ENCODE measurements at regions not wholly inside any gene's neighbourhood (a gene's known extent, or its start where the extent isn't known, plus 50 kb on each side); places are given as distances from the start of the nearest gene placed in this dataset.

DNA sequence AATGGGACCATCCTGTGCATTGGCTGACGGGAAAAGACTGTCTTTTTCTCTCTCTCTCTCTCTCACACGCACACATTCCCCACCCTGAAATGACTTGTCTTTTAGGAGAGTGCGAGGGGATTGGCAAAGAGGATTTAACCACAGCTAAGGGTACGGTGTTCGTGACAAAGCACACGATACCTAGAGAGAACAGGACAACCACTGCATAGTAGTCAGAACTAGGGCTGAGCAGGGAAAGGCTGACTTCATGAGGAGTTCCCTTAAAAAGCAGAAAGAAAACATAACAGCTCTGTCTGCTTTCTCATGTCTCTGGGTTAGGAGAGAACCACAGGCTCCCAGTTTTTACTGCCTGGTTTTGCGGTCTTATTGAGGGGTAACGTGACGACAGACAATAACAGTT, 742.8 kb upstream of the SOX9 start:
- no peak overlapping the region for H3K4me3 Mint-ChIP-seq
- H3K4me1 Mint-ChIP-seq = no peaks in the 10 kb centered on the region
- no peak overlapping the region for H3K27ac Mint-ChIP-seq
- no peak overlapping the region for H3K4me3 ChIP-seq
- H3K36me3 ChIP-seq (ENCODE audit: insufficient read depth) = no peaks in the 10 kb centered on the region
- no peaks in the 10 kb centered on the region for H3K4me1 ChIP-seq (ENCODE audit: insufficient read depth)
- no peaks in the 10 kb centered on the region for H3K27me3 ChIP-seq (ENCODE audit: insufficient read depth)
- no peaks in the 10 kb centered on the region for H3K36me3 Mint-ChIP-seq (ENCODE audit: low read depth)
- DNase-seq (ENCODE audit: low spot score) (no peak), ATAC-seq (no peak)
- H3K4me2 ChIP-seq = no peak overlapping the region
- no peaks in the 10 kb centered on the region for H4K20me1 ChIP-seq (replicated peaks; ENCODE audit: insufficient read depth)
- no peaks in the 10 kb centered on the region for H3K9me2 ChIP-seq (ENCODE audit: insufficient read depth)
- TF ChIP-seq ZNF114 (CRISPR knock-in tag; IDR thresholded peaks at IDR 0.05) = no peak
- H3K9me3 Mint-ChIP-seq = no peaks in the 10 kb centered on the region
- no peaks in the 10 kb centered on the region for H3K27me3 Mint-ChIP-seq (ENCODE audit: insufficient read depth, low read depth, poor library complexity)
- H3K27ac ChIP-seq (ENCODE audit: low read depth) = no peak overlapping the region
- H2AFZ ChIP-seq = peak overlapping the region; percentile 20; the same call in 1 of the 2 replicates
- no peaks in the 10 kb centered on the region for H3F3A ChIP-seq (replicated peaks; ENCODE audit: low read depth)
- no peaks in the 10 kb centered on the region for H3K79me2 ChIP-seq (replicated peaks; ENCODE audit: insufficient read depth)

GRCh38 chr17:71378741-71379140, 742.1 kb upstream of the SOX9 start:
- H3K4me1 ChIP-seq (ENCODE audit: insufficient read depth) = no peaks in the 10 kb centered on the region
- Mint-ChIP-seq H3K36me3 (ENCODE audit: low read depth) (no peaks in the 10 kb centered on the region), H3K27me3 (ENCODE audit: insufficient read depth, low read depth, poor library complexity) (no peaks in the 10 kb centered on the region), H3K4me3 (no peak overlapping the region), H3K27ac (no peak overlapping the region), H3K9me3 (no peaks in the 10 kb centered on the region), H3K4me1 (no peaks in the 10 kb centered on the region)
- no peaks in the 10 kb centered on the region for H3K9me2 ChIP-seq (ENCODE audit: insufficient read depth)
- no peak for DNase-seq (ENCODE audit: low spot score)
- H3K27me3 ChIP-seq (ENCODE audit: insufficient read depth) = no peaks in the 10 kb centered on the region
- no peak overlapping the region for H2AFZ ChIP-seq
- no peaks in the 10 kb centered on the region for H4K20me1 ChIP-seq (replicated peaks; ENCODE audit: insufficient read depth)
- no peaks in the 10 kb centered on the region for H3F3A ChIP-seq (replicated peaks; ENCODE audit: low read depth)
- no peak overlapping the region for H3K27ac ChIP-seq (ENCODE audit: low read depth)
- no peak overlapping the region for H3K4me2 ChIP-seq
- H3K36me3 ChIP-seq (ENCODE audit: insufficient read depth) = no peaks in the 10 kb centered on the region
- TF ChIP-seq JUNB (IDR thresholded peaks at IDR 0.05; ENCODE audit: unreplicated experiment) (no peak), POLR2AphosphoS5 (IDR thresholded peaks at IDR 0.05; ENCODE audit: low read depth) (no peak), NANOG (IDR thresholded peaks at IDR 0.05; ENCODE audit: borderline replicate concordance) (no peak), ZNF114 (CRISPR knock-in tag; IDR thresholded peaks at IDR 0.05) (no peak), CREB1 (CRISPR knock-in tag; IDR thresholded peaks at IDR 0.05; ENCODE audit: low read depth) (no peak), EZH2 (IDR thresholded peaks at IDR 0.05; ENCODE audit: low read depth, unreplicated experiment) (no peak), STAT1 (IDR thresholded peaks at IDR 0.05; ENCODE audit: unreplicated experiment) (no peak), ETS1 (IDR thresholded peaks at IDR 0.05) (no peak), EZH2phosphoT487 (IDR thresholded peaks at IDR 0.05; ENCODE audit: unreplicated experiment) (no peak), ZNF331 (CRISPR knock-in tag; IDR thresholded peaks at IDR 0.05; ENCODE audit: low read depth) (no peak)
- TF ChIP-seq, protein P1, sequence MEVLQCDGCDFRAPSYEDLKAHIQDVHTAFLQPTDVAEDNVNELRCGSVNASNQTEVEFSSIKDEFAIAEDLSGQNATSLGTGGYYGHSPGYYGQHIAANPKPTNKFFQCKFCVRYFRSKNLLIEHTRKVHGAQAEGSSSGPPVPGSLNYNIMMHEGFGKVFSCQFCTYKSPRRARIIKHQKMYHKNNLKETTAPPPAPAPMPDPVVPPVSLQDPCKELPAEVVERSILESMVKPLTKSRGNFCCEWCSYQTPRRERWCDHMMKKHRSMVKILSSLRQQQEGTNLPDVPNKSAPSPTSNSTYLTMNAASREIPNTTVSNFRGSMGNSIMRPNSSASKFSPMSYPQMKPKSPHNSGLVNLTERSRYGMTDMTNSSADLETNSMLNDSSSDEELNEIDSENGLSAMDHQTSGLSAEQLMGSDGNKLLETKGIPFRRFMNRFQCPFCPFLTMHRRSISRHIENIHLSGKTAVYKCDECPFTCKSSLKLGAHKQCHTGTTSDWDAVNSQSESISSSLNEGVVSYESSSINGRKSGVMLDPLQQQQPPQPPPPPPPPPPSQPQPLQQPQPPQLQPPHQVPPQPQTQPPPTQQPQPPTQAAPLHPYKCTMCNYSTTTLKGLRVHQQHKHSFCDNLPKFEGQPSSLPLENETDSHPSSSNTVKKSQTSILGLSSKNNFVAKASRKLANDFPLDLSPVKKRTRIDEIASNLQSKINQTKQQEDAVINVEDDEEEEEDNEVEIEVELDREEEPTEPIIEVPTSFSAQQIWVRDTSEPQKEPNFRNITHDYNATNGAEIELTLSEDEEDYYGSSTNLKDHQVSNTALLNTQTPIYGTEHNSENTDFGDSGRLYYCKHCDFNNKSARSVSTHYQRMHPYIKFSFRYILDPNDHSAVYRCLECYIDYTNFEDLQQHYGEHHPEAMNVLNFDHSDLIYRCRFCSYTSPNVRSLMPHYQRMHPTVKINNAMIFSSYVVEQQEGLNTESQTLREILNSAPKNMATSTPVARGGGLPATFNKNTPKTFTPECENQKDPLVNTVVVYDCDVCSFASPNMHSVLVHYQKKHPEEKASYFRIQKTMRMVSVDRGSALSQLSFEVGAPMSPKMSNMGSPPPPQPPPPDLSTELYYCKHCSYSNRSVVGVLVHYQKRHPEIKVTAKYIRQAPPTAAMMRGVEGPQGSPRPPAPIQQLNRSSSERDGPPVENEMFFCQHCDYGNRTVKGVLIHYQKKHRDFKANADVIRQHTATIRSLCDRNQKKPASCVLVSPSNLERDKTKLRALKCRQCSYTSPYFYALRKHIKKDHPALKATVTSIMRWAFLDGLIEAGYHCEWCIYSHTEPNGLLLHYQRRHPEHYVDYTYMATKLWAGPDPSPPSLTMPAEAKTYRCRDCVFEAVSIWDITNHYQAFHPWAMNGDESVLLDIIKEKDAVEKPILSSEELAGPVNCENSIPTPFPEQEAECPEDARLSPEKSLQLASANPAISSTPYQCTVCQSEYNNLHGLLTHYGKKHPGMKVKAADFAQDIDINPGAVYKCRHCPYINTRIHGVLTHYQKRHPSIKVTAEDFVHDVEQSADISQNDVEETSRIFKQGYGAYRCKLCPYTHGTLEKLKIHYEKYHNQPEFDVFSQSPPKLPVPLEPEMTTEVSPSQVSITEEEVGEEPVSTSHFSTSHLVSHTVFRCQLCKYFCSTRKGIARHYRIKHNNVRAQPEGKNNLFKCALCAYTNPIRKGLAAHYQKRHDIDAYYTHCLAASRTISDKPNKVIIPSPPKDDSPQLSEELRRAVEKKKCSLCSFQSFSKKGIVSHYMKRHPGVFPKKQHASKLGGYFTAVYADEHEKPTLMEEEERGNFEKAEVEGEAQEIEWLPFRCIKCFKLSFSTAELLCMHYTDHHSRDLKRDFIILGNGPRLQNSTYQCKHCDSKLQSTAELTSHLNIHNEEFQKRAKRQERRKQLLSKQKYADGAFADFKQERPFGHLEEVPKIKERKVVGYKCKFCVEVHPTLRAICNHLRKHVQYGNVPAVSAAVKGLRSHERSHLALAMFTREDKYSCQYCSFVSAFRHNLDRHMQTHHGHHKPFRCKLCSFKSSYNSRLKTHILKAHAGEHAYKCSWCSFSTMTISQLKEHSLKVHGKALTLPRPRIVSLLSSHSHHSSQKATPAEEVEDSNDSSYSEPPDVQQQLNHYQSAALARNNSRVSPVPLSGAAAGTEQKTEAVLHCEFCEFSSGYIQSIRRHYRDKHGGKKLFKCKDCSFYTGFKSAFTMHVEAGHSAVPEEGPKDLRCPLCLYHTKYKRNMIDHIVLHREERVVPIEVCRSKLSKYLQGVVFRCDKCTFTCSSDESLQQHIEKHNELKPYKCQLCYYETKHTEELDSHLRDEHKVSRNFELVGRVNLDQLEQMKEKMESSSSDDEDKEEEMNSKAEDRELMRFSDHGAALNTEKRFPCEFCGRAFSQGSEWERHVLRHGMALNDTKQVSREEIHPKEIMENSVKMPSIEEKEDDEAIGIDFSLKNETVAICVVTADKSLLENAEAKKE (CRISPR knock-in tag; IDR thresholded peaks at IDR 0.05) = no peak
- TF ChIP-seq, protein P2, sequence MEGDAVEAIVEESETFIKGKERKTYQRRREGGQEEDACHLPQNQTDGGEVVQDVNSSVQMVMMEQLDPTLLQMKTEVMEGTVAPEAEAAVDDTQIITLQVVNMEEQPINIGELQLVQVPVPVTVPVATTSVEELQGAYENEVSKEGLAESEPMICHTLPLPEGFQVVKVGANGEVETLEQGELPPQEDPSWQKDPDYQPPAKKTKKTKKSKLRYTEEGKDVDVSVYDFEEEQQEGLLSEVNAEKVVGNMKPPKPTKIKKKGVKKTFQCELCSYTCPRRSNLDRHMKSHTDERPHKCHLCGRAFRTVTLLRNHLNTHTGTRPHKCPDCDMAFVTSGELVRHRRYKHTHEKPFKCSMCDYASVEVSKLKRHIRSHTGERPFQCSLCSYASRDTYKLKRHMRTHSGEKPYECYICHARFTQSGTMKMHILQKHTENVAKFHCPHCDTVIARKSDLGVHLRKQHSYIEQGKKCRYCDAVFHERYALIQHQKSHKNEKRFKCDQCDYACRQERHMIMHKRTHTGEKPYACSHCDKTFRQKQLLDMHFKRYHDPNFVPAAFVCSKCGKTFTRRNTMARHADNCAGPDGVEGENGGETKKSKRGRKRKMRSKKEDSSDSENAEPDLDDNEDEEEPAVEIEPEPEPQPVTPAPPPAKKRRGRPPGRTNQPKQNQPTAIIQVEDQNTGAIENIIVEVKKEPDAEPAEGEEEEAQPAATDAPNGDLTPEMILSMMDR (conservative IDR thresholded peaks at IDR 0.05; ENCODE audit: low read depth in 2 of 2) = no peak
- ATAC-seq = no peak
- no peaks in the 10 kb centered on the region for H3K79me2 ChIP-seq (replicated peaks; ENCODE audit: insufficient read depth)
- H3K4me3 ChIP-seq = no peak overlapping the region

Data from GM23338 (cell line).